HepG2 (cell line): ENCODE measurements at regions not wholly inside any gene's neighbourhood (a gene's known extent, or its start where the extent isn't known, plus 50 kb on each side); places are given as distances from the start of the nearest gene placed in this dataset.

Experiments used
- AGO1 ChIP-seq: fragments of 200-400 bp; formaldehyde crosslinking; IDR thresholded peaks from 2 replicates; pipeline ENCODE4 v1.6.1; 2017; ENCODE audit warnings: mild to moderate bottlenecking, low read depth, low read length, moderate library complexity; ENCODE audit not compliant: poor library complexity, severe bottlenecking
- ATF4 ChIP-seq, 2 experiments: fragments of 450-650 bp in 1 of 2; sonication (generic) in 1 of 2; formaldehyde crosslinking; IDR thresholded peaks; 2 replicates each; pipeline versions ENCODE4 v1.5.0 to v1.8.0; 2020 to 2022; ENCODE audit warnings: mild to moderate bottlenecking in 1 of 2, missing genetic modification reagents in 1 of 2
- EZH2 ChIP-seq: conservative IDR thresholded peaks from 2 replicates; pipeline ENCODE4 v1.6.1; 2012; ENCODE audit warnings: mild to moderate bottlenecking, low read depth, low read length, moderate library complexity
- GTF3A ChIP-seq: sonication (generic); formaldehyde crosslinking; conservative IDR thresholded peaks from 2 replicates; pipeline ENCODE4 v1.4.0; 2020; ENCODE audit warnings: mild to moderate bottlenecking, missing genetic modification reagents
- IRF1 ChIP-seq: sonication (generic); formaldehyde crosslinking; IDR thresholded peaks from 2 replicates; pipeline ENCODE4 v1.4.0; 2020; ENCODE audit warnings: low read depth, mild to moderate bottlenecking, missing genetic modification reagents
- NAIF1 ChIP-seq: sonication (generic); formaldehyde crosslinking; IDR thresholded peaks from 2 replicates; pipeline ENCODE4 v1.5.0; 2020; ENCODE audit warnings: mild to moderate bottlenecking, missing genetic modification reagents, borderline replicate concordance
- SOX5 ChIP-seq: IDR thresholded peaks from 2 replicates; pipeline ENCODE4 v1.6.1; 2016; ENCODE audit warnings: borderline replicate concordance
- ZBTB25 ChIP-seq: IDR thresholded peaks from 2 replicates; pipeline ENCODE4 v1.6.1; 2018; ENCODE audit warnings: missing genetic modification reagents
- ZFP36 ChIP-seq: fragments of 150-350 bp; IDR thresholded peaks from 2 replicates; pipeline ENCODE4 v1.6.1; 2018; ENCODE audit warnings: borderline replicate concordance, low read length, low read depth; ENCODE audit not compliant: partially characterized antibody
- ZFY ChIP-seq: sonication (generic); formaldehyde crosslinking; IDR thresholded peaks from 2 replicates; pipeline ENCODE4 v1.4.0; 2020; ENCODE audit warnings: missing genetic modification reagents
- ZNF18 ChIP-seq: sonication (generic); formaldehyde crosslinking; IDR thresholded peaks from 2 replicates; pipeline ENCODE4 v1.8.0; 2022; ENCODE audit warnings: mild to moderate bottlenecking, missing genetic modification reagents; ENCODE audit not compliant: insufficient replicate concordance
- ZNF44 ChIP-seq: sonication (generic); formaldehyde crosslinking; IDR thresholded peaks from 2 replicates; pipeline ENCODE4 v1.5.1; 2020; ENCODE audit warnings: mild to moderate bottlenecking, missing genetic modification reagents
- ZNF713 ChIP-seq: sonication (generic); formaldehyde crosslinking; IDR thresholded peaks from 2 replicates; pipeline ENCODE4 v1.4.0; 2020; ENCODE audit warnings: mild to moderate bottlenecking, missing genetic modification reagents
- ZNF724P ChIP-seq: sonication (generic); formaldehyde crosslinking; IDR thresholded peaks from 2 replicates; pipeline ENCODE4 v1.8.0; 2022; ENCODE audit warnings: missing genetic modification reagents, borderline replicate concordance
- ZNF776 ChIP-seq: sonication (generic); formaldehyde crosslinking; IDR thresholded peaks from 2 replicates; pipeline ENCODE4 v1.4.0; 2020; ENCODE audit warnings: mild to moderate bottlenecking, missing genetic modification reagents
- ZNF784 ChIP-seq: sonication (generic); formaldehyde crosslinking; IDR thresholded peaks from 2 replicates; pipeline ENCODE4 v1.5.1; 2020; ENCODE audit warnings: missing genetic modification reagents, mild to moderate bottlenecking, borderline replicate concordance
- TF ChIP-seq, protein P1 (sequence below): IDR thresholded peaks from 2 replicates; pipeline ENCODE4 v1.4.0; 2020; ENCODE audit warnings: mild to moderate bottlenecking, missing genetic modification reagents

DNA sequence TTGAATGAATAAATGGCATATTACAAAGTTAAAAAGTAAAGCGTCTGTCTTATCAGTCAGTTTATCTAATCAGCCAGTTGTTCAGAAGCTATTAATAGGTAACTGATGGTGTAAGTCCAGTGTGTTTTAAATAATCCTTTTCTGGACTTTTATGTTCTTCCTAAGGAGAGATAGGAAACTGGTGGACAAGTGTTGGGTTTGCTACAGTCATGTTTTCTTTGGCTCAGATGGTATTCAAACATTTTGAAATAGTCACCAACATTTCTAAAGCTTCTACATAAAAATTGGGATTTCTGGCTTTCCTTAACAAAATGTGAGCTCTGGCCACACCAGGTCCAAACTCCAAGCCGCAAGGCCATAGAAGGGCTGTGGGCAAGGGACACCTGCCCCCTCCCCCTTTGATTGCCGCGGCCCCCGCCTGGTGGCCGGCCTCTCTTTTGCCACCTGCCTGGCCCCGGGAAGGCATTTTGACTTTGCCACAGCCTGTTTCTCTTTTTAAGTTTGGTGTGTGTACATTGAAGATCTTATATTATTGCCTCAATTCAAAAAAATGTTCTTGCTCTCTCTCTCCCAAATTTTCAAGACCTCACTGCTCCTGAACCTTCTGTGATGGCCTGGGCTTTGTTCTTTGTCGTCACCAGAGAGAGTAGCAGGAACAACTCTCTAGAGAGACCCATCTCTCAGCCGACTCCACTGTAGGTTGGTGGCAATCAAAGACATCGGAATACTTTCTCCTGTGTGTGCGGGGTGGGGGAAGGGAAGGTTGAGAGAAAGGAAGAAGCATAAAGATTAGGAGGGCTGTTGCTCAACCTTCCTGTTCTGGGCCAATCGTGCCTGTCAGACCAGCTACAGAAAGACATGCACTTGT is 84.0 kb upstream of the ZNF217 start (continued):
- TF ChIP-seq EZH2 (no peak), ZFY (CRISPR knock-in tag) (peak; percentile 18; the same call in 1 of the 2 replicates), ZNF784 (CRISPR knock-in tag) (peak; percentile 96), ZNF44 (CRISPR knock-in tag) (0 out of 2 replicates have a peak, but pooled peaks have one; percentile 67), ZNF724P (CRISPR knock-in tag) (peak; percentile 67; the same call in 1 of the 2 replicates), ZBTB25 (CRISPR knock-in tag) (peak; percentile 77), ZFP36 (no peak), ZNF776 (no peak), AGO1 (peak; percentile 50), GTF3A (CRISPR knock-in tag) (peak; percentile 57; the same call in 1 of the 2 replicates), ATF4 (CRISPR knock-in tag; IDR thresholded peaks at IDR 0.05) (peak in 1 of 2 experiments; percentile 38; a peak in 1 of 4 replicates), ZNF713 (CRISPR knock-in tag) (peak; percentile 66; the same call in 1 of the 2 replicates), IRF1 (CRISPR knock-in tag) (no peak; the same call in 1 of the 2 replicates), ZNF18 (CRISPR knock-in tag) (peak; percentile 77), SOX5 (peak; percentile 80), NAIF1 (CRISPR knock-in tag) (peak; percentile 54; the same call in 1 of the 2 replicates)
- TF ChIP-seq, protein P1, sequence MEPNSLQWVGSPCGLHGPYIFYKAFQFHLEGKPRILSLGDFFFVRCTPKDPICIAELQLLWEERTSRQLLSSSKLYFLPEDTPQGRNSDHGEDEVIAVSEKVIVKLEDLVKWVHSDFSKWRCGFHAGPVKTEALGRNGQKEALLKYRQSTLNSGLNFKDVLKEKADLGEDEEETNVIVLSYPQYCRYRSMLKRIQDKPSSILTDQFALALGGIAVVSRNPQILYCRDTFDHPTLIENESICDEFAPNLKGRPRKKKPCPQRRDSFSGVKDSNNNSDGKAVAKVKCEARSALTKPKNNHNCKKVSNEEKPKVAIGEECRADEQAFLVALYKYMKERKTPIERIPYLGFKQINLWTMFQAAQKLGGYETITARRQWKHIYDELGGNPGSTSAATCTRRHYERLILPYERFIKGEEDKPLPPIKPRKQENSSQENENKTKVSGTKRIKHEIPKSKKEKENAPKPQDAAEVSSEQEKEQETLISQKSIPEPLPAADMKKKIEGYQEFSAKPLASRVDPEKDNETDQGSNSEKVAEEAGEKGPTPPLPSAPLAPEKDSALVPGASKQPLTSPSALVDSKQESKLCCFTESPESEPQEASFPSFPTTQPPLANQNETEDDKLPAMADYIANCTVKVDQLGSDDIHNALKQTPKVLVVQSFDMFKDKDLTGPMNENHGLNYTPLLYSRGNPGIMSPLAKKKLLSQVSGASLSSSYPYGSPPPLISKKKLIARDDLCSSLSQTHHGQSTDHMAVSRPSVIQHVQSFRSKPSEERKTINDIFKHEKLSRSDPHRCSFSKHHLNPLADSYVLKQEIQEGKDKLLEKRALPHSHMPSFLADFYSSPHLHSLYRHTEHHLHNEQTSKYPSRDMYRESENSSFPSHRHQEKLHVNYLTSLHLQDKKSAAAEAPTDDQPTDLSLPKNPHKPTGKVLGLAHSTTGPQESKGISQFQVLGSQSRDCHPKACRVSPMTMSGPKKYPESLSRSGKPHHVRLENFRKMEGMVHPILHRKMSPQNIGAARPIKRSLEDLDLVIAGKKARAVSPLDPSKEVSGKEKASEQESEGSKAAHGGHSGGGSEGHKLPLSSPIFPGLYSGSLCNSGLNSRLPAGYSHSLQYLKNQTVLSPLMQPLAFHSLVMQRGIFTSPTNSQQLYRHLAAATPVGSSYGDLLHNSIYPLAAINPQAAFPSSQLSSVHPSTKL (CRISPR knock-in tag), result peak; percentile 91
